Right hindlimb (tissue), 1 donor: ENCODE measurements at regions not wholly inside any gene's neighbourhood (a gene's known extent, or its start where the extent isn't known, plus 50 kb on each side); places are given as distances from the start of the nearest gene placed in this dataset.
A peak's percentile ranks its signal among the peaks of the same experiment; 100 is the strongest.
"Not testable (repeated sequence)": the region's sequence is repeated elsewhere in the genome, so short reads cannot be mapped to it uniquely, and the experiment has no call there.

Source experiments
- DNase-seq: peaks from one replicate; pipeline ENCODE4 v3.0.0-alpha.2; 2018

DNA sequence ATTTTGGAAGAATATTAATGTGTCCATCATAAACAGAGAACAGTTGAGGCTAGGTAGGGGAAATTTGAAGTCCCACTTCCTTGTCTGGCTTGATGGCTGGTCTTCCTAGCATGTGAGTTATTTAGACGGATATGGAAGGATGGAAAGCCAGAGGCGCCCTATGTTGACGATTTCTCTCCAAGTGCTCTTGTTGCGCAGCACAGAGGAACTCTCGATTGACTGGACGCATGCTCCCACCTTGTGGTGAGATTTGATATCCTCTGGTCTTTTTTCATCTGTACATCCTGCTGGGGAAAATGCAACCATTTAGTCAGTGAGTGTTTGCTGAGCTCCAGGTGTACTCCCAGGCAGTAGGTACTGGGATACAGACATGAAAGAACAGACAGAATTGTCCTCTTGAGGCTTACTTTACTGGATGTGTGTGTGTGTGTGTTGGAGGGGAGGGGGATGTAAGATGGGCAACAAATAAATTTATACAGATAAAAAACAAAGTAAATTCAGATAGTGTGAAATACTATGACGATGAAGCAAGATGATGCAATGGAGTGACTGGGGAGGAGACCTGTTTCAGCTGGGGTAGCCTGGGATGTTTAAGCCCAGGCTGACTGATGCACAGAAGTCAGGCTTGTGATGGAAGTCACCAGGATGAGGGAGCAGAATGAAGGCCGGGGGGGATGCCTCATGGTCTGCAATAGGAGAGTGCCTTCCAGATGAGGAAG, 137.2 kb downstream of the TRIM43 start:
- peak; percentile 81 for DNase-seq

- no peak for DNase-seq
Measured at GRCh38 chr2:95729597-95729955, 137.8 kb downstream of the TRIM43 start.

DNA sequence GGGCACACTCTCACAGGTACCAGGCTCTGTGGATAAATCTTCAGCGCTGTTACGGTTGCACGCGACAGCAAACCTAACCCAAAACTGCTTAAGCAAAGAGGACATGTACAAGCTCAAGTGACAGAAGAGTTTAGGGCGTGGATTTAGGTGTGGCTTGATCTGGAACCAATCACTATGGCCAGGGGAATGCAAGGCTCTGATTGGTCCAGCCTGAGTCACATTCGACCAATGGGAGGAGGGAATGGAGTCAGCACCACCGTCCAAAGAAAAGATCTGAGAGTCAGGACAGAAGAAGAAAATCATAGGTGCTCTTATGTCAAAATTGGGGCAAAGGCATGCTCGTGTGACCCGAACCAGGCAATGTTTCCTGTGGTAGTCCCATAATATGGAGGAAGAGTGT, 139.0 kb downstream of the TRIM43 start:
- DNase-seq, result no peak

GRCh38 chr2:95734976-95735890, 143.4 kb downstream of the TRIM43 start:
- no peak for DNase-seq

- no peak for DNase-seq
Measured at GRCh38 chr2:95738301-95738700, 146.5 kb downstream of the TRIM43 start.

DNA sequence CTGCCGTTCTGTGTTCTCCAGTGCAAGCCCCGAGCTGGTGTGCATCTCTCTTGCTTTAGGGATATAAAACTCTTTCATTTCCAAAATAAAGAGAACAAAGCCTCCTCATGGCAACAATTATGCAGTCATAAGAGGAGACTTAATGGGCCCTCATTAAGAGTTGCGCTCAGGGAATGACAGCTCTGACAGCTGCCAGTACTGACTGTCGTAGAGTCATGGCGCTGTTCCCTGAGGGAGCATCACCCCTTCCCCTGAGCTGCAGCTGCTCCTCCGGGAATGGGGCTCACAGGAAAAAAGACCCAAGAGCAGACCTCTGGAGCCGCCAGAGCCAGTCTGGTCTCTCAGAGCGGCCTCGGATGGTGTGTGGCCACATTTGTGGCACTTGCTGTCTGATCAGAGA, 160.3 kb downstream of the TRIM43 start:
- DNase-seq, result not testable (repeated sequence)

DNA sequence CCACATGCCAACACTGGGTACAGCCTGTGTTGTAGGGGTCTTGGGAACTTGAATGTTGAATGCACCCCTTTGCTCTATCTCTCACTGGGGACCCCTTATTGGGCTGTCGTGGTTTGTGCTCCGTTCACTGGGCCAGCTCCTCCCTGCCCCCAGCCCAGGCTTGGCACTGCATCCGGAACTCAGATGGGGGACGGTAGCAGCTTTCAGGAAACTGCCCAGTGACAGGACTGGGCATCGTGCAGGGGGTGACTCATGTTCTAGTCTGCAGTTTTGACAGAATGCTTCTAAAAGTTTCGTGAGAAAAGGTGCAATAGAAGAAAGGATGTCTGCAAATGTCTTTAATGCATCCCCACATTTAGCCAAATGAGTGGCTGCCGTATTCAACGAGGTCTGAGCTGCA, 162.0 kb downstream of the TRIM43 start:
- DNase-seq, result not testable (repeated sequence)

DNA sequence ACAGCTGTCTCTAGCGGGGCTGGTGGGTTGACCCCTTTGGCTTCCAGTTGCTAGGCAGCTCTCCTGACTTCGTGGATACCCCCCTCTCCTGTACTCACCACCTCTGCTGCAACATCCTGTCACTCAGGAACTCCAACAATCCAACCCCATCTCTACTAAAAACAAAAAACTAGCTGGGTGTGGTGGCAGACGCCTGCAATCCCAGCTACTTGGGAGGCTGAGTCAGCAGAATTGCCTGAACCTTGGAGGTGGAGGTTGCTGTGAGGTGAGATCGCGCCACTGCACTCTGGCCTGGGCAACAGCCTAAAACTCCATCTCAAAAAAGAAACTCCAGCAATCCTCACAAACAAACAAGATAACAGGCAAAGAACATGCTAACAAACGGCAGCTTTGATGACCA, 162.4 kb downstream of the TRIM43 start:
- DNase-seq, result not testable (repeated sequence)

DNA sequence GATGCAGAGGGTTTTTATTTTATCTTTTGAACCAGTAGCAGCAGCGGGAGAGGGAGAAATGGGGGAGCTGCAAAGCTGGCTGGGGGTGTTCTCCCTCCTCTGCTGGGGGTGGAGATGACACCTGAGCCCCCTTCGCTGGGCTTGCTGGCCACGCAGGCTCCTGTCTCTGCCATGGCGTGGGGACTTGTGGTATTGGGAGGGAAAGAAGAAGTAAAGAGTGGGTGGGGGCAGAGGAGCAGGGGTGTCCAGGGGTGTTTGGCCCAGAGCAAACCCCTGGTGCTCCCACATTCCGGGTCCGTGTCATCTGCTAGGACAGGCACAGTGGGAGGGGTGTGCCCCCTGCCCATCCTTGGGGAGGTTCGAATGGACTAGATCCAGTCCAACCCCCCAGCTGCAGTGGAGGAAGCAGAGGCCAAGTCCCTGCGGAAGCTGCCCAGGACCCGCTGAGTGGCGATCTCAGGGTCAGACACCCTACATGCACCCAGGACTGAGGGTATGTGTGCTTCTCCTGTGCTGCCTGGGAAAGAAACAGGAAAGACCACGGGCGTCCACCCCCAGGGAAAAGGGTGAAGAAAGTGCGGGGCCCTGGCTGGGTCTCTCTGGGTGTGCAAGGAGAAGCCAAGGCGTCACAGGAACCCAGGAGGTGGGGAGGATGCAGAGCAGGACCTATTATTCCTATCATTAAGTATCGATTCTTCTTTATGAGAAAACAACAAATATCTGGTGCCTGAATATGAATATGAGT, 163.2 kb downstream of the TRIM43 start:
- DNase-seq, result not testable (repeated sequence)

- DNase-seq, result not testable (repeated sequence)
Measured at GRCh38 chr2:95755956-95756669, 164.3 kb downstream of the TRIM43 start.

GRCh38 chr2:95757988-95758387, 166.2 kb downstream of the TRIM43 start:
- no peak for DNase-seq

DNA sequence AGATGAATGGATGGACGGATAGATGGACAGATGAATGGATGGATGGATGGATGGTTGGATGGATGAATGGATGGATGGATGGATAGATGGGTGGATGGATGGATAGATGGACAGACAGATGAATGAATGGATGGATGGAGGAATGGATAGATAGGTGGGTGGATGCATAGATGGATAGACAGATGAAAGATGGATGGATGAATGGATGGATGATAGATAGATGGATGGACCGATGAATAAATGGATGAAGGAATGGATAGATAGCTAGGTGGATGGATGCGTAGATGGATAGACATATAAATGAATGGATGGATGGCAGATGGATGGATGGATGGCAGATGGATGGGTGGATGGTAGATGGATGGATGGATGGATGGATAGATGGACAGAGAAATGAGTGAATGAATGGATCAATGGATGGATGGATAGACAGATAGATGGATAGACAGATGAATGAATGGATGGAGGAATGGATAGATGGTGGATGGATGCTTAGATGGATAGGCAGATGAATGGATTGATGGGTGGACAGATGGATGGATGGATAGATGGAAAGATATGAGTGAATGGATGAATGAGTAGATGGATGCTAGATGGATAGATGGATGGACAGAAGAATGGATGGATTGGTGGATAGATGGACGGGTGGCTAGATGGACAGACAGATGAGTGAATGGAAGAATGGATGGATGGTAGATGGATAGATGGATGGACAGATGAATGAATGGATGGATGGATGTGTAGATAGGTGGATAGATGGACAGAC, 167.9 kb downstream of the TRIM43 start:
- no peak for DNase-seq

GRCh38 chr2:95760806-95761525, 169.2 kb downstream of the TRIM43 start:
- no peak for DNase-seq

DNA sequence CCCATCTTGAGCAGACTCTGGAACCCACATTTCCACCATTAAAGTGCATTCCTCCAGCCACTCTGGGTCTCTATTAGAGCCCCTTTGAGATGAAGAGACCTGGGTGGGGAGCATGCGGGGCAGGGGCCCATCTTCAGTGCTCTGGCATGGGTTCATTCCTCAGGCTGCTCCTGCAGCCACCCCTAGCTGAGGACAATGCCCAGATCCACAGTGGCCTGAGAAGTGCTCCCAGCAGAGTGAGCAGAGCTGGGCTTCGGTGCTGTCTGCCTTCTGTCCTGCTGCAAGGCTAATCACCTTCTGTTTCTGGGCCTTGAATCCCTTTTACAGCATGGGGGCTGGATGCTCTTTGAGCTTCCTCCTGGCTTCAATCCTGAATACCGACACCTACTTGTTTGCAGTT, 169.8 kb downstream of the TRIM43 start:
- no peak for DNase-seq

DNA sequence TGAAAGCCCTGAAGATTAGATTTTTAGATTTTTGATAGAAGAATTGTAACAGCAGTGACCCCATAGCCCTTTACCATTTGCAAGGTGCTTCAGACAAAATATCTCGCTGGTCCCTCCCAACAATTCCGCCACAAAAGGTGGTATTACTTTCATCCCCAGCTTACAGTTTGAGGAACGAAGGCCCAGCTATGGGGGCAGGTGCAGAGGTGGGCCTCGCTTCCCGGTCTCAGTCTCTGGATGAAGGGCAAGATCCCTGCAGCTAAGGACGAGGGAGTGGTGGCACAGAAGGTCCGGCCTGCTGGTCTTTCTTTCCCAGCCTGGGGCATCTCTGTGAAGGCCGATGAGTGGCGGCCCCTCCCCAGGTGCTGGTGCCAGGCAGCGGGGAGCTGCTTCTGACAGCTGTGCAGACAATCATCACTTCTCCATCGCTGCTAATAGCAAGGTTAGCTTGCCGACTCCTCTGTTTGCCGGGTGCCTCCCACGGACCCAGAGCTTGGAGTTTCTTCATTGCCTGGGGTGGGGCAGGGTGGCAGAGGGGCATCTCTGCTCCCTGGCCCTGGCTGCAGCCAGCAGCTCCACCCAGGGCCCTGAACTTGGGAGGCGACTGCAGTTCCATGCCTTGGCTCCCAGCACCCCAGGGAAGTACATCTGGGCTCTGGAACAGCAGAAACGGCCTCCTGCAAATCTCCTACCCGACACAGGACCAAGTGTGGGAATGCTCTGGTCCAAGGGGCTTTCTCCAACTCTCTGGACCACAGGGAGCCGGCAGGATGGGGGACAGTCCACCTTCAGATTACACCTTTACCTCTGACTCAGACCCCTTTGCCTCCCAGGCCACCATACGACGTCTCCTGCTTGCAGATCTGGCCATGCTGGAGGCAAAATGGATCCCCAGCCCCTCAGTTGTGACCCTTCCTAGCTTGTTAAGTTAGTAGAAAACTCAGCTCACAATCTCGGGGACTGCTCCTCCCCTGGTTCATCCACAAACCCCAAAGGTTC, 170.5 kb downstream of the TRIM43 start:
- DNase-seq, result not testable (repeated sequence)

GRCh38 chr2:95763074-95763473, 171.3 kb downstream of the TRIM43 start:
- DNase-seq, result not testable (repeated sequence)

GRCh38 chr2:95764966-95765365, 173.2 kb downstream of the TRIM43 start:
- not testable (repeated sequence) for DNase-seq

- DNase-seq, result not testable (repeated sequence)
Measured at GRCh38 chr2:95765925-95766910, 174.4 kb downstream of the TRIM43 start.

DNA sequence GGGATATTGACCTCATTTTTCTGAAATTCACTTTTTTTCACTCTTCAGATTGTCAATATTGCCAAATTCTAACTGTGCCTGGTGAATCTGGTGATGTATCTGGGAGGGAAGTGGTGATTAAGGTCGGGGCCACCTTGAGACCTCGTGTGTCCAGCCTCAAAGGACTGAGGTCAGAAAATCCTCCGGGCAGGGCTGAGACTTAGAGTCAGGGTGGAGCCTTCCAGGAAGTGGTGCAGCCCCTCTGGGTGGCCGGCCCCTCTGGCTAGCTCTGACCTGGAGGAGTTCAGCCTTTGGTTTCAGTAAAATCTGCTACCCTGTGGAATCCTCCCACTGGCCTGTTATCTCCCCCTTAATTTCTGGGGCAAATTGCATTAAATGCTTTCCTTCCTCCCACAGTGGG, 175.7 kb downstream of the TRIM43 start:
- not testable (repeated sequence) for DNase-seq
